ENCODE measurements at regions not wholly inside any gene's neighbourhood (a gene's known extent, or its start where the extent isn't known, plus 50 kb on each side); places are given as distances from the start of the nearest gene placed in this dataset.
"Not testable (repeated sequence)": the region's sequence is repeated elsewhere in the genome, so short reads cannot be mapped to it uniquely, and the experiment has no call there.

GRCh38 chr3:139095803-139096466 is 51.2 kb upstream of the PRR23C start:
- no peak for DNase-seq (ENCODE audit: low spot score)
- intact Hi-C loops (cut with DNase I) = no loop called here

- intact Hi-C loops (cut with DNase I) = no loop called here
- no peak for DNase-seq (ENCODE audit: low spot score)
Observed at GRCh38 chr3:139096670-139097069, 52.0 kb upstream of the PRR23C start.

DNA sequence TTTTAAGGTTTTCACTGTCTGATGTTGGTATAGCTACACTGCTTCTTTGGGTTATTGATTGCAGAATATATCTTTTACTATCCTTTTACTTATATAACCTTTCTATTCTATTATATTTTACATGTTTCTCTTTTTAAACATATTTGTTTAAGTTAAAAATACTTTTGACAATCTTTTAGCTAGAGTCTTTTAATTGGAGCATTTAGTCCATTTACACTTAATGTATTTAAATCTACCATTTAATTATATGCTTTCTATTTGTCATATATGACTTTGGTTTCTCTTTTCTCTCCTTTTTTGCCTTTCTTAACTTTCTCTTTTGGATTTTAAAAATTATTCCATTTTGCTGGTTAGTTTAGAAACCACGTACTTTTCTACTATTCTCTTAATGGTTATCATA is 53.7 kb upstream of the PRR23C start:
- intact Hi-C loops (cut with DNase I) = no loop called here
- DNase-seq (ENCODE audit: low spot score) = no peak

GRCh38 chr3:139099968-139100817 is 55.5 kb upstream of the PRR23C start:
- DNase-seq (ENCODE audit: low spot score) = no peak
- intact Hi-C loops (cut with DNase I) = no loop called here

GRCh38 chr3:139100821-139101220 is 56.1 kb upstream of the PRR23C start:
- DNase-seq (ENCODE audit: low spot score) = no peak
- intact Hi-C loops (cut with DNase I) = no loop called here

DNA sequence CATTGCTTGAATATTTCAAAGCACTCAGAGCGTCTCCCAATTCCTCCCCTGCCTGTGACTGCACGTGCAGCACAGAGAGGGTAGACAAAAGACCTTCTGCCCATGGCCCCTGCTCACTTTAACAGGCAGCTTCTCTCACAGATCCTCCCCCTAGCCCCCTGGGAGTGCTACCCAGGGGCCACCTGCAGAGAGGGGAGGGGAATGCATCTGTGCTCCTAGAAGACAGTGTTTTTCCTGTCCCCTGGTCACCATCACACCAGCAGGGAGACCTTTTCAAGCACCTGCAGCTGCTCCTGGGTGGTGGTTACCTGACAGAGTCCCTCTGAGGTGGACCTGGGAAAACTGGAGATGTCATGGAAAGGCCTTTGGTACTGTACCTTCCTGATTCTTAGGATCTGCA is 56.7 kb upstream of the PRR23C start:
- DNase-seq (ENCODE audit: low spot score) = no peak
- intact Hi-C loops (cut with DNase I) = no loop called here

GRCh38 chr3:139103484-139103883 is 58.8 kb upstream of the PRR23C start:
- DNase-seq (ENCODE audit: low spot score) = no peak
- intact Hi-C loops (cut with DNase I) = no loop called here

DNA sequence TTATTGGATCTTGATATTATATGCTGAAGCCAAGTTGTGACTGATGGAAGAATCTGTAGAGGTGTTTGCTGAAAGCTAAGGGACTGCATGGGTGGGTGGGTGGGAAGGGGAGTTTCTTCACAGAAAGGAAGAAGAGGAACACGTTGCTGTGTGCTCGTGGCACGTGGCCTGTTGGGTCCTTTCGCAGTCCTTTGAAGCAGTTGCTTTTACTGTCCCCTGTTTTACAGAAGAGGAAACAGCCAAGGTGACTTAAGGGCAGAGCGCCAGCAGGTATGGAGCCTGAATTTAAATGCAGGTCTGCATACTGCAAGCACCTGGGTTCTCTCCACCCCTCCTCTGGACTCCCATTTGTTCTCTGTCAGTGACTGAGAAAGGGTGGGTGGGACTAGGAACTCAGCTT is 59.4 kb upstream of the PRR23C start:
- no peak for DNase-seq (ENCODE audit: low spot score)
- intact Hi-C loops (cut with DNase I) = no loop called here

- peak; percentile 31 for DNase-seq (ENCODE audit: low spot score)
- intact Hi-C loops (cut with DNase I) = no loop called here
Observed at GRCh38 chr3:139105154-139105702, 60.5 kb upstream of the PRR23C start.

- peak; percentile 37 for DNase-seq (ENCODE audit: low spot score)
- intact Hi-C loops (cut with DNase I) = no loop called here
Observed at GRCh38 chr3:139106013-139106932, 61.6 kb upstream of the PRR23C start.

- DNase-seq (ENCODE audit: low spot score) = peak; percentile 64
- intact Hi-C loops (cut with DNase I) = no loop called here
Observed at GRCh38 chr3:139107424-139108252, 62.9 kb upstream of the PRR23C start.

DNA sequence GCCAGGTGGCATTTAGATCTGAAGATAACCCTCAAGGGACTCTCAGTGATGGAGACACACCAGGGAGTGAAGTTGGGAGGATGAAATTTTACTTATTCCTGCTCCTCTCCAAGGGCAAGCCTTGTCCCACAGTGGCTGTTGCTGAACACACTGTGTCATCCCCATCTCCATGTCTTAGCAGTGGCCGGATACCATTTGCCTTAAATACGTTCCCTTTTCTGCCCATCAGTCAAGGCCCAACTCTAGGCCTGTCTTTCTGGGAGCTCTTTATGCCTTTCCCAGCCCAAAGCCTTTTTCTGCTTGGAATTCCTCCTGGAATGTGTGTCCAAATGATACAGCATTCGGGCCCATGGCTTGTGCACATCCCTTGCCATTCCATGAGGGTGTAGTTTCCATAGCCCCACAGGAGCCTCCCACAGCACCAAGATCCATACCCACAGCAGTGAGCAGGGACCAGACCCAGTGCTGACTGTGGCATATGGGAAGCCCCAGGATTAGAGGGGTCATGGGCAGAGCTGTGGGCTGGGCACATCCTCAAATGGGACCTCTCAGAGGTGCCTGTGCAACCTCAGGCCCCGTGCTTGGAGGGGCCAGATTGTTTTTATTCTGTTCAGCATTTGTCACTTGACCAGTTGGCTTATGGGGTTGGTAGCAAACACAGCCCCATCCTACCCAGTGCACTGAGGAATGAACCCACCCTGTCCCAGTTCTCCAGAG is 63.7 kb upstream of the PRR23C start:
- DNase-seq (ENCODE audit: low spot score) = peak; percentile 54
- intact Hi-C loops (cut with DNase I) = no loop called here

DNA sequence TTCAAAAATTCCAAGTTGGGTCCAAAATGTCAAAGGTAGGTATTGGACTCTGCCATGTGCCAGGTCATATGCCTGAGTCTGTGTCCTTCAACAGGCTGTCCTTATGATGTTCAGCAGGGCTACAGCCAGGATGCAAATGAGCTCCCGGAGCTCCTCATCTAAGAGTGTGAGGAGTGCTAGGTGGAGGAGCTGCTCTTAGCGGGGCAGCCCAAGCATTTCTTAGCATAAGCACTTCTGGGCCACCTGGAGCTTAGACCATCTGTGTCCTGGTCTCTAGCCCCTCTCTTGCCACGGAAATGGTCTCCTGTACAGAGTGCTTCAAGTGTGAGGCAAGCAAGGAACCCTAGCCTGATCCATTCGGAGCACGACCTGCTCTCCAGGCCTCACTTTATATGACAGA is 64.6 kb upstream of the PRR23C start:
- intact Hi-C loops (cut with DNase I) = no loop called here

GRCh38 chr3:139110072-139110830 is 65.6 kb upstream of the PRR23C start:
- DNase-seq (ENCODE audit: low spot score) = peak; percentile 42
- intact Hi-C loops (cut with DNase I) = no loop called here

More for the DNA sequence above, 64.6 kb upstream of the PRR23C start:
- DNase-seq (ENCODE audit: low spot score) = peak; percentile 38

- intact Hi-C loops (cut with DNase I); DNase-seq (ENCODE audit: low spot score): not testable (repeated sequence)
Observed at GRCh38 chr3:139110929-139111328, 66.2 kb upstream of the PRR23C start.

- peak; percentile 80 for DNase-seq (ENCODE audit: low spot score)
- intact Hi-C loops (cut with DNase I) = no loop called here
Observed at GRCh38 chr3:139111392-139112229, 66.9 kb upstream of the PRR23C start.

- intact Hi-C loops (cut with DNase I) = no loop called here
- DNase-seq (ENCODE audit: low spot score) = no peak
Observed at GRCh38 chr3:139112230-139112558, 67.5 kb upstream of the PRR23C start.

All from posterior vena cava (tissue), 2 donors.